ENCODE measurements at regions not wholly inside any gene's neighbourhood (a gene's known extent, or its start where the extent isn't known, plus 50 kb on each side); places are given as distances from the start of the nearest gene placed in this dataset.

- no peaks in the 10 kb centered on the region for H3K4me1 ChIP-seq
- H3K9me3 ChIP-seq, result no peaks in the 10 kb centered on the region
- TF ChIP-seq POLR2AphosphoS5 (IDR thresholded peaks at IDR 0.05), result no peak
- TF ChIP-seq POLR2A (IDR thresholded peaks at IDR 0.05), result no peak
- no peak for TF ChIP-seq EP300 (IDR thresholded peaks at IDR 0.05)
- TF ChIP-seq CTCF (IDR thresholded peaks at IDR 0.05), result no peak
- no peak overlapping the region for H3K4me3 ChIP-seq
- H3K36me3 ChIP-seq, result no peaks in the 10 kb centered on the region
- no peak overlapping the region for H3K27ac ChIP-seq
- intact Hi-C loops (cut with DNase I), result no loop called here
- no peaks in the 10 kb centered on the region for H3K27me3 ChIP-seq
- no peak for DNase-seq
- WGBS, 2 donors, result 70 to 72% methylated on average over 12 of the region's 12 CpGs
These were observed 108.1 kb upstream of the GJB6 start for GRCh38 chr13:20340136-20340758.

GRCh38 chr13:20337884-20338551 lies 105.9 kb upstream of the GJB6 start:
- Histone ChIP-seq H3K4me3 (no peak overlapping the region), H3K27me3 (no peaks in the 10 kb centered on the region), H3K36me3 (no peaks in the 10 kb centered on the region), H3K27ac (no peak overlapping the region), H3K4me1 (no peaks in the 10 kb centered on the region), H3K9me3 (no peaks in the 10 kb centered on the region)
- no peak for TF ChIP-seq CTCF (IDR thresholded peaks at IDR 0.05)
- no peak for TF ChIP-seq POLR2A (IDR thresholded peaks at IDR 0.05)
- TF ChIP-seq EP300 (IDR thresholded peaks at IDR 0.05), result no peak
- no peak for TF ChIP-seq POLR2AphosphoS5 (IDR thresholded peaks at IDR 0.05)
- no peak for DNase-seq
- WGBS, 2 donors, result 79 to 86% methylated on average over 5 of the region's 5 CpGs
- intact Hi-C loops (cut with DNase I), result no loop called here

GRCh38 chr13:20336761-20337160 lies 104.6 kb upstream of the GJB6 start:
- H3K9me3 ChIP-seq, result no peaks in the 10 kb centered on the region
- intact Hi-C loops (cut with DNase I), result no loop called here

GRCh38 chr13:20334309-20334708 lies 102.2 kb upstream of the GJB6 start:
- no peaks in the 10 kb centered on the region for H3K9me3 ChIP-seq
- H3K36me3 ChIP-seq, result no peaks in the 10 kb centered on the region
- H3K27me3 ChIP-seq, result no peaks in the 10 kb centered on the region
- intact Hi-C loops (cut with DNase I), result no loop called here
- H3K27ac ChIP-seq, result no peak overlapping the region
- DNase-seq, result no peak
- no peaks in the 10 kb centered on the region for H3K4me1 ChIP-seq
- H3K4me3 ChIP-seq, result no peak overlapping the region
- 87 to 89% methylated on average over 6 of the region's 6 CpGs for WGBS, 2 donors
- no peak for TF ChIP-seq EP300 (IDR thresholded peaks at IDR 0.05)
- no peak for TF ChIP-seq CTCF (IDR thresholded peaks at IDR 0.05)
- no peak for TF ChIP-seq POLR2A (IDR thresholded peaks at IDR 0.05)
- TF ChIP-seq POLR2AphosphoS5 (IDR thresholded peaks at IDR 0.05), result no peak

More at GRCh38 chr13:20336761-20337160, 104.6 kb upstream of the GJB6 start:
- no peak for DNase-seq
- H3K27me3 ChIP-seq, result no peaks in the 10 kb centered on the region
- no peak overlapping the region for H3K4me3 ChIP-seq
- WGBS, 2 donors, result 85 to 87% methylated on average over 4 of the region's 4 CpGs
- H3K36me3 ChIP-seq, result no peaks in the 10 kb centered on the region
- no peak overlapping the region for H3K27ac ChIP-seq
- no peaks in the 10 kb centered on the region for H3K4me1 ChIP-seq
- TF ChIP-seq POLR2A (IDR thresholded peaks at IDR 0.05) (no peak), CTCF (IDR thresholded peaks at IDR 0.05) (no peak), POLR2AphosphoS5 (IDR thresholded peaks at IDR 0.05) (no peak), EP300 (IDR thresholded peaks at IDR 0.05) (no peak)
